HL-60 (cell line): ENCODE measurements at regions not wholly inside any gene's neighbourhood (a gene's known extent, or its start where the extent isn't known, plus 50 kb on each side); places are given as distances from the start of the nearest gene placed in this dataset.

Experiments
- DNase-seq, 2 experiments: peaks; one replicate each; pipeline ENCODE4 v3.0.0-alpha.2; 2010 to 2020; ENCODE audit warnings: low read depth in 1 of 2, low spot score in 1 of 2
- H3K27ac ChIP-seq: fragments of 250-450 bp; sonication (Bioruptor Pico); replicated peaks from 2 replicates; pipeline ENCODE4 v1.5.1; 2020; ENCODE audit warnings: mild to moderate bottlenecking, moderate library complexity
- H3K27me3 ChIP-seq: fragments of 250-450 bp; sonication (Bioruptor Pico); 2 replicates; pipeline ENCODE4 v1.5.1; 2021; ENCODE audit warnings: mild to moderate bottlenecking, moderate library complexity; ENCODE audit not compliant: insufficient read depth, poor library complexity, severe bottlenecking
- H3K4me3 ChIP-seq: replicated peaks from 2 replicates; pipeline ENCODE4 v1.5.1; 2011; ENCODE audit warnings: mild to moderate bottlenecking, control low read depth, low read length; ENCODE audit not compliant: insufficient read depth
- GABPA ChIP-seq: IDR thresholded peaks from 2 replicates; pipeline ENCODE4 v1.6.1; 2012; ENCODE audit warnings: low read depth
- POLR2AphosphoS5 ChIP-seq: IDR thresholded peaks from 2 replicates; pipeline ENCODE4 v1.6.1; 2012; ENCODE audit warnings: low read depth
- SPI1 ChIP-seq: IDR thresholded peaks from 2 replicates; pipeline ENCODE4 v1.6.1; 2012; ENCODE audit warnings: low read depth, mild to moderate bottlenecking, borderline replicate concordance
- TF ChIP-seq, protein P1 (sequence below): IDR thresholded peaks from one replicate; pipeline ENCODE4 v1.5.1; 2011; ENCODE audit warnings: low read length, control low read depth, inconsistent platforms; ENCODE audit not compliant: insufficient read depth
- TF ChIP-seq, protein P2 (sequence below): IDR thresholded peaks from 2 replicates; pipeline ENCODE4 v1.6.1; 2012; ENCODE audit warnings: low read depth; ENCODE audit not compliant: insufficient replicate concordance

DNA sequence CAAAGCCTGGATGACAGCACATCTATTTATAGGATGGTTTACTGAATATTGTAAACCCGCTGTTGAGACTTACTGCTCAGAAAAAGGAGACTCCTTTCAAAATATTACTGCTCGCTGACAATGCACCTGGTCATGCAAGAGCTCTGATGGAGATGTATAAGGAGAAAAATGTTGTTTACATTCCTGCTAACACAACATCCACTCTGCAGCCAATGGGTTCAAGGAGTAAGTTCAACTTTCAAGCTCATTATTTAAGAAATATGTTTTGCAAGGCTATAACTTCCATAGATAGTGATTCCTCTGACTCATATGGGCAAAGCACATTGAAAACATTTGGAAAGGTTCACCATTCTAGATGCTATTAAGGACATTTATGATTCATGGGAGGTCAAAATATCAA is 201.7 kb downstream of the SNAPC1 start:
- H3K27me3 ChIP-seq = no peaks in the 10 kb centered on the region
- DNase-seq = no peak
- no peak overlapping the region for H3K27ac ChIP-seq
- H3K4me3 ChIP-seq = no peak overlapping the region
- TF ChIP-seq, protein P1, sequence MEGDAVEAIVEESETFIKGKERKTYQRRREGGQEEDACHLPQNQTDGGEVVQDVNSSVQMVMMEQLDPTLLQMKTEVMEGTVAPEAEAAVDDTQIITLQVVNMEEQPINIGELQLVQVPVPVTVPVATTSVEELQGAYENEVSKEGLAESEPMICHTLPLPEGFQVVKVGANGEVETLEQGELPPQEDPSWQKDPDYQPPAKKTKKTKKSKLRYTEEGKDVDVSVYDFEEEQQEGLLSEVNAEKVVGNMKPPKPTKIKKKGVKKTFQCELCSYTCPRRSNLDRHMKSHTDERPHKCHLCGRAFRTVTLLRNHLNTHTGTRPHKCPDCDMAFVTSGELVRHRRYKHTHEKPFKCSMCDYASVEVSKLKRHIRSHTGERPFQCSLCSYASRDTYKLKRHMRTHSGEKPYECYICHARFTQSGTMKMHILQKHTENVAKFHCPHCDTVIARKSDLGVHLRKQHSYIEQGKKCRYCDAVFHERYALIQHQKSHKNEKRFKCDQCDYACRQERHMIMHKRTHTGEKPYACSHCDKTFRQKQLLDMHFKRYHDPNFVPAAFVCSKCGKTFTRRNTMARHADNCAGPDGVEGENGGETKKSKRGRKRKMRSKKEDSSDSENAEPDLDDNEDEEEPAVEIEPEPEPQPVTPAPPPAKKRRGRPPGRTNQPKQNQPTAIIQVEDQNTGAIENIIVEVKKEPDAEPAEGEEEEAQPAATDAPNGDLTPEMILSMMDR = no peak
- TF ChIP-seq, protein P2, sequence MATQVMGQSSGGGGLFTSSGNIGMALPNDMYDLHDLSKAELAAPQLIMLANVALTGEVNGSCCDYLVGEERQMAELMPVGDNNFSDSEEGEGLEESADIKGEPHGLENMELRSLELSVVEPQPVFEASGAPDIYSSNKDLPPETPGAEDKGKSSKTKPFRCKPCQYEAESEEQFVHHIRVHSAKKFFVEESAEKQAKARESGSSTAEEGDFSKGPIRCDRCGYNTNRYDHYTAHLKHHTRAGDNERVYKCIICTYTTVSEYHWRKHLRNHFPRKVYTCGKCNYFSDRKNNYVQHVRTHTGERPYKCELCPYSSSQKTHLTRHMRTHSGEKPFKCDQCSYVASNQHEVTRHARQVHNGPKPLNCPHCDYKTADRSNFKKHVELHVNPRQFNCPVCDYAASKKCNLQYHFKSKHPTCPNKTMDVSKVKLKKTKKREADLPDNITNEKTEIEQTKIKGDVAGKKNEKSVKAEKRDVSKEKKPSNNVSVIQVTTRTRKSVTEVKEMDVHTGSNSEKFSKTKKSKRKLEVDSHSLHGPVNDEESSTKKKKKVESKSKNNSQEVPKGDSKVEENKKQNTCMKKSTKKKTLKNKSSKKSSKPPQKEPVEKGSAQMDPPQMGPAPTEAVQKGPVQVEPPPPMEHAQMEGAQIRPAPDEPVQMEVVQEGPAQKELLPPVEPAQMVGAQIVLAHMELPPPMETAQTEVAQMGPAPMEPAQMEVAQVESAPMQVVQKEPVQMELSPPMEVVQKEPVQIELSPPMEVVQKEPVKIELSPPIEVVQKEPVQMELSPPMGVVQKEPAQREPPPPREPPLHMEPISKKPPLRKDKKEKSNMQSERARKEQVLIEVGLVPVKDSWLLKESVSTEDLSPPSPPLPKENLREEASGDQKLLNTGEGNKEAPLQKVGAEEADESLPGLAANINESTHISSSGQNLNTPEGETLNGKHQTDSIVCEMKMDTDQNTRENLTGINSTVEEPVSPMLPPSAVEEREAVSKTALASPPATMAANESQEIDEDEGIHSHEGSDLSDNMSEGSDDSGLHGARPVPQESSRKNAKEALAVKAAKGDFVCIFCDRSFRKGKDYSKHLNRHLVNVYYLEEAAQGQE = no peak
- TF ChIP-seq POLR2AphosphoS5 = no peak
- no peak for TF ChIP-seq GABPA
- TF ChIP-seq SPI1 = no peak

DNA sequence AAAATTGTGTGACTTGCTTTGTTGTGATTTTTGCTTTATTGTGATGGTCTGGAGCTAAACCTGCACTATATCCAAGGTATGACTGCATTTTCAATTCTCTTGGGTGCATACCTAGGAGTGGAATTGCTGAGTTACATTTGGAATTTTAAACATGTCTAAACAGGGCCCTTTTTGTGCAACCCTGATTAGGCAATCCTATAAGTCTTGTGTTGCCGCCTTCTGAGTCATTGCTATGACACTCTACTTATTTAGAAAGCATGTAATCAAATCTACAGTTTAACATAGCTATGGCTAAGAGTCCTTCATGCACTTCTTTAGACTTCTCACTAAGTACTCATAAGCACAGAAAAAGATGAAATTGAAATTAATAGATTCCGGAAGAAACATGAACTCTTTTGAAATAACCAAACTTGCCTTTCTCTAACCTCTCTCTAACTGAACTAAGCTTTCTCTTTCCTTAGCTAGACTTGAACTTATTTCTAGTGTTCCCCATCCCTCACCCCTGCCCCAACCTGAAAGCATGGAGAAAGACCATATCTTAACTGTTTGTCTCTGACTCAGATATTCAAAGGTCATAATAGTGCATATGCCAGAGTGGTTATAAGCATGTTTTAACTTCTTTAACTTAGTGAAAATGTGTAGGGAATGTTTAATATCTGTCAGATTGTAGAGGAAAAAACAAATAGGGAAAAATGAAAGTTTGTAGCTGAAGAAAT is 203.0 kb downstream of the SNAPC1 start:
- TF ChIP-seq GABPA = no peak
- no peak for TF ChIP-seq SPI1
- TF ChIP-seq, protein P2 = no peak
- TF ChIP-seq, protein P1 = no peak
- TF ChIP-seq POLR2AphosphoS5 = no peak
- Histone ChIP-seq H3K4me3 (no peak overlapping the region), H3K27ac (no peak overlapping the region), H3K27me3 (no peaks in the 10 kb centered on the region)
- DNase-seq = no peak

DNA sequence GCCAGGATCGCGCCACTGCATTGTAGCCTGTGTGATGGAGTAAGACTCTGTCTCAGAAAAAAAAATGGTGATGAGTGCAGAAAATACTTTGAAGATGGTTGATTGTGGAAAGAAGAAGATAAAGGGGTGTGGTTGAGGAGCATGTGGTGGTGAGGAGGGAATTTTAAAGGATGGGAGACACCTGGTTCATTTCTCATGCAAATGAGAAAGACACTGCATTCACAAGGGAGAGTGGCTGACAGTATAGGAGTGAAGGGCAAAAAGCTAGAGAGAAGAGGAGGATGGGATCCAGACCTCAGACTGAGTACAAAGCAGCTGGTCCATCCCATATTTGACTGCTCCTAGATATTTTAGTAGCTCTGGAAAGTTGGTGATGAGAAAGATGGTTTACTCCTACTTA is 206.0 kb downstream of the SNAPC1 start:
- TF ChIP-seq POLR2AphosphoS5 (no peak), GABPA (no peak), SPI1 (no peak)
- TF ChIP-seq, protein P2 = no peak
- TF ChIP-seq, protein P1 = no peak
- no peak for DNase-seq

More for the DNA sequence above, 206.0 kb downstream of the SNAPC1 start:
- Histone ChIP-seq H3K27me3 (no peaks in the 10 kb centered on the region), H3K4me3 (no peak overlapping the region), H3K27ac (no peak overlapping the region)
